ENCODE measurements at regions not wholly inside any gene's neighbourhood (a gene's known extent, or its start where the extent isn't known, plus 50 kb on each side); places are given as distances from the start of the nearest gene placed in this dataset.

DNA sequence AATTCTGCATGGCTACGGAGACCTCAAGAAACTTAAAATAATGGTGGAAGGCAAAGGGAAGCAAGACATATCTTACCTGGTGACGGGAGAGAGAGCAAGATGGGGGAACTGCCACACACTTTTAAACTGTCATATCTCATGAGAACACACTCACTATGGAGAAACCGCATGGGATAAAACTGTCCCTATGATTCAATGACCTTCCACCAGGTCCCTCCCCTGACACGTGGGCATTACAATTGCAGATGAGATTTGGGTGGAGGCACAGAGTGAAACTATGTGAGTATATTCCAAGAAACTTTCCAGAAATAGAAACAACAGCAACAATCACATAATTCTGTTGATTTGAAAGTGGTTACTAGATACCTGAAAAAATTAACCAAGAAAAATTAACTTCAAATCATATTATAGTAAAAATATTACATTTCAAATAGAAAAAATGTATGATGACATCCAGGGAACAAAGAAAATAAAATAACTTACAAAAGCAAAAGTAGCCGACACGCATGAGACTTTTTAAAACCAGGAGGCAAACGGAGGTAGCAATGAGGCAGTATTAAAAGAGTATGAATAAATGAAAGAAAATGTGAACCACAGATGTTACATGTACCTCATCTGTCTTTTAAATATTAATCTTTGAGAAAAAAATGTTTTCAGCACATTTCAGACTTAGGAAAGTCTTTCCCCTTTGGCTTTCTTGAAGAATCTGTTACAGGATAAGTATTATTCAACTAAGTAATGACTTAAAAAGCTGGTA lies 879.5 kb downstream of the TECRL start:
- H3K36me3 Mint-ChIP-seq (ENCODE audit: insufficient read depth in 1 of 3, low read depth in 3 of 3): no peaks in the 10 kb centered on the region
- no peak overlapping the region for H2BK120ac ChIP-seq (ENCODE audit: low read depth, low read length, poor library complexity, severe bottlenecking)
- H4K91ac ChIP-seq (ENCODE audit: insufficient read length, low read depth, low read length): no peak overlapping the region
- TF ChIP-seq, protein P1, sequence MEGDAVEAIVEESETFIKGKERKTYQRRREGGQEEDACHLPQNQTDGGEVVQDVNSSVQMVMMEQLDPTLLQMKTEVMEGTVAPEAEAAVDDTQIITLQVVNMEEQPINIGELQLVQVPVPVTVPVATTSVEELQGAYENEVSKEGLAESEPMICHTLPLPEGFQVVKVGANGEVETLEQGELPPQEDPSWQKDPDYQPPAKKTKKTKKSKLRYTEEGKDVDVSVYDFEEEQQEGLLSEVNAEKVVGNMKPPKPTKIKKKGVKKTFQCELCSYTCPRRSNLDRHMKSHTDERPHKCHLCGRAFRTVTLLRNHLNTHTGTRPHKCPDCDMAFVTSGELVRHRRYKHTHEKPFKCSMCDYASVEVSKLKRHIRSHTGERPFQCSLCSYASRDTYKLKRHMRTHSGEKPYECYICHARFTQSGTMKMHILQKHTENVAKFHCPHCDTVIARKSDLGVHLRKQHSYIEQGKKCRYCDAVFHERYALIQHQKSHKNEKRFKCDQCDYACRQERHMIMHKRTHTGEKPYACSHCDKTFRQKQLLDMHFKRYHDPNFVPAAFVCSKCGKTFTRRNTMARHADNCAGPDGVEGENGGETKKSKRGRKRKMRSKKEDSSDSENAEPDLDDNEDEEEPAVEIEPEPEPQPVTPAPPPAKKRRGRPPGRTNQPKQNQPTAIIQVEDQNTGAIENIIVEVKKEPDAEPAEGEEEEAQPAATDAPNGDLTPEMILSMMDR (conservative IDR thresholded peaks at IDR 0.05): no peak
- H3K4me1 ChIP-seq (ENCODE audit: insufficient read depth, low read length): no peaks in the 10 kb centered on the region
- H2BK5ac ChIP-seq (ENCODE audit: insufficient read length, low read length): no peak overlapping the region
- H3K4me1 Mint-ChIP-seq: no peaks in the 10 kb centered on the region
- H3K79me1 ChIP-seq (ENCODE audit: insufficient read depth, low read depth, low read length, poor library complexity, severe bottlenecking): no peaks in the 10 kb centered on the region
- H3K23me2 ChIP-seq (ENCODE audit: insufficient read length, low read depth, low read length, poor library complexity, severe bottlenecking): no peaks in the 10 kb centered on the region
- no peak overlapping the region for H3K4ac ChIP-seq (ENCODE audit: low read depth, low read length)
- WGBS (ENCODE audit: extremely low coverage, insufficient read length, low lambda C conversion rate): no CpG with 5 or more reads among the region's 7 CpGs
- H3K23ac ChIP-seq (ENCODE audit: insufficient read length, low read depth, low read length): no peak overlapping the region
- H2BK15ac ChIP-seq (ENCODE audit: low read depth, low read length): no peak overlapping the region
- H3K56ac ChIP-seq (ENCODE audit: insufficient read length, low read depth, low read length): no peak overlapping the region
- no peak overlapping the region for H3K18ac ChIP-seq (ENCODE audit: insufficient read length, low read depth, low read length)
- no peak for DNase-seq
- no peak overlapping the region for H3T11ph ChIP-seq (ENCODE audit: low read length)
- no peaks in the 10 kb centered on the region for H3K9me3 ChIP-seq (ENCODE audit: control insufficient read depth, low read depth, low read length)
- no peak overlapping the region for H3K4me3 Mint-ChIP-seq
- no peak overlapping the region for H2BK12ac ChIP-seq (ENCODE audit: insufficient read length, low read depth, low read length)
- no peaks in the 10 kb centered on the region for H3K27me3 ChIP-seq (ENCODE audit: insufficient read depth, low read length)
- no peaks in the 10 kb centered on the region for H4K20me1 ChIP-seq (ENCODE audit: control insufficient read depth, insufficient read depth, insufficient read length)
- 0 out of 5 replicates have a peak, but pooled peaks cover 0 to 2% of the 10 kb centered on the region in 2 experiments for H3K9me3 Mint-ChIP-seq
- H3K27ac ChIP-seq (ENCODE audit: insufficient read length, low read depth, low read length): no peak overlapping the region
- no peak overlapping the region for H2BK20ac ChIP-seq (ENCODE audit: low read depth, low read length, poor library complexity, severe bottlenecking)
- H3K9ac ChIP-seq (ENCODE audit: extremely low read depth, insufficient read length, low read length): no peak overlapping the region
- no peak overlapping the region for H3K27ac Mint-ChIP-seq
- H3K27me3 Mint-ChIP-seq (ENCODE audit: low read depth): no peaks in the 10 kb centered on the region
- no peak overlapping the region for H2AFZ ChIP-seq (ENCODE audit: low read length)
- H4K5ac ChIP-seq (ENCODE audit: insufficient read length, low read depth, low read length): no peak overlapping the region
- H3K79me2 ChIP-seq (ENCODE audit: insufficient read depth, low read length): no peaks in the 10 kb centered on the region
- H3K4me2 ChIP-seq (ENCODE audit: insufficient read depth, insufficient read length, low read length): no peak overlapping the region
- no peak overlapping the region for H2AK5ac ChIP-seq (ENCODE audit: insufficient read length, low read length)
- no peak overlapping the region for H3K14ac ChIP-seq (ENCODE audit: insufficient read depth, low read length)
- no peak overlapping the region for H4K8ac ChIP-seq (replicated peaks; ENCODE audit: insufficient read length, low read depth, low read length)

Measured in H9 (cell line).